Activated CD8-positive, alpha-beta memory T cell treated with anti-CD3 and anti-CD28 coated beads for 36 hours (primary cell): ENCODE measurements at regions not wholly inside any gene's neighbourhood (a gene's known extent, or its start where the extent isn't known, plus 50 kb on each side); places are given as distances from the start of the nearest gene placed in this dataset.

Experiments used
- CTCF ChIA-PET: fragments of 350-600 bp; sonication (Branson Sonifier 250); formaldehyde crosslinking; loops from one replicate; lab custom pipeline; 2021; ENCODE audit warnings: antibody characterized with exemption; lab: Charles Lee
- POLR2A ChIA-PET: fragments of 350-600 bp; sonication (Branson Sonifier 250); formaldehyde crosslinking; loops from one replicate; lab custom pipeline; 2021; ENCODE audit warnings: antibody characterized with exemption; lab: Charles Lee

DNA sequence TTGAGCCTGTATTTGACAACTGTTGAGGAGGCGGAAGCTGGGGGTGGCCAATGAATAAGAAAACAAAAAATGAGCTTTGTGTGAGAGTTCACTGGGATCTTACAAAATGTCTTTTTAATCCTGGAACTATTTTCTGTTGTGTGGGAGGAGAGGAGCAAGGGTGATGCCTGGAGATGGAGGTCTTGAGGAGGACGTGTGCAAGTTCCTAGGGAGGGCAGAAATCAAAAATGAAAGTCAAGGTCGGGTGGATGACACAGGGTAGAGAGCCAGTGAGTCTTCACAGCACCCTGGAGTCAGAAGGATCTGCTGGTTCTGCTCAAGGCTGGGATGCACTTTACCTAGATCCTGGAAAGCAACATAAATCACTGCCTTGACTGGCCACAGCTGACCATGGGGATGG is 180.3 kb upstream of the PKDCC start:
- CTCF ChIA-PET: interaction anchor here (0.9 to 7.2 kb wide), 3 partner anchors 27 to 220 kb away, joined by 3 to 102 read pairs (median 7); no protein-coding TSS in a partner anchor
- POLR2A ChIA-PET: no interaction called here

- POLR2A ChIA-PET: no interaction called here
- CTCF ChIA-PET: interaction anchor here (0.6 to 7.2 kb wide), 15 partner anchors 9 to 338 kb away, joined by 3 to 102 read pairs (median 5); no protein-coding TSS in a partner anchor
Measured at GRCh38 chr2:41869542-41870264, 178.1 kb upstream of the PKDCC start.

DNA sequence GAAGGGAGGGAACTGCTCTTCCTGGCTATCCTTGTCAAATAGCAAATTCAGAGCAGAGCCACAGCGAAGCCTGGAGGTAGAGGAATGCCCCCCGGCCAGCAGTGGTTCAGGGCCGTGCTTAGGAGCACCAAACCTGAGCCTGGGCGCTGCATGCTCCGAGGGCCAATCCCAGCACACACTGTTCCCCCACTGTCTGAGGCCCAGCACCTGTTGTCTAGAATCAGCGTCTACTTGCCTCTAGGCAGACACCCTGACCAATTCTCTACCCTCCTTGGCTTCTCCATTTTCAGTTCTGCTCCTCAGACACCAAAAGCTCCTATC is 177.6 kb upstream of the PKDCC start:
- CTCF ChIA-PET: interaction anchor here (0.6 to 7.2 kb wide), 13 partner anchors 9 to 225 kb away, joined by 3 to 102 read pairs (median 5); no protein-coding TSS in a partner anchor
- POLR2A ChIA-PET: no interaction called here

DNA sequence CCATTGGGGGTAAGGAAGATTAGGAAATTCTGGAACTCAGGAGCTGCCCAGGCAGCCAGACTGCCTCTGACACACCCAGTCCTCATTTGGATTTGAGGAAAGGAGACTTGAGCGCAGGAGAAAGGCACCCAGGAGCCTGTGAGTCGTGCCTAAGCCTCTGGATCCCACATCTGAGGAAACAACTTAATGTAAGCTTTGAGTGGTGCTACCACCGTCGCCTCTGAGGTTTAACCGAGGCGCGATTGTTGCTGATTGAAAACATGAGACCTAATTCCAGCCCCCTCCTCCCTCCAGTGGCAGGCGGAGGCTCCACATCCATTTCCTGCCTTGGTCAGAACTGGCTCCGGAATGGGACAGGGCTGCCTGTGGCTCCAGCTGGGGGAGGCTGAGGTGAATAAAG is 176.7 kb upstream of the PKDCC start:
- CTCF ChIA-PET: interaction anchor here (0.7 to 7.2 kb wide), 7 partner anchors 10 to 312 kb away, joined by 3 to 102 read pairs (median 5); no protein-coding TSS in a partner anchor

DNA sequence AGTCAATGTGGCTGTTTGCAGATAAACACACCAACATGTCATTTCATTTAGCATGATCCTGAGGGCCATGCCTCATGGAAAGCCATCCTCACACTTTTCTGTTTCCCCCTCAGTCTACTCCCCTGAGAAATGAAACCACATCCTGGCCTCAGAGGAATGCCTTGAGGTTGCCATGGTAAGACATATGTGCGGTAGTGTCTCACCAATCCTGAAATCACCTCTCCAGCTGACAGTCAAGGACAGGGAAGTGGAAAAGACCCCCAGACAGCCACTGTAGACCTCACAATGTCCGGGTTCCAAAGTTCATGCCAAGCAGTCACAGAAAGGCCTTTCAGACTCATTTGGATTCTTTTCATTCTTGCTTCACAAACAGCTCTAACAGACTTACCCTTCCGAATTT is 175.2 kb upstream of the PKDCC start:
- POLR2A ChIA-PET: no interaction called here
- CTCF ChIA-PET: interaction anchor here (1.0 to 7.2 kb wide), 3 partner anchors 32 to 219 kb away, joined by 3 to 102 read pairs (median 6); no protein-coding TSS in a partner anchor

More for the DNA sequence above, 176.7 kb upstream of the PKDCC start:
- POLR2A ChIA-PET: no interaction called here

DNA sequence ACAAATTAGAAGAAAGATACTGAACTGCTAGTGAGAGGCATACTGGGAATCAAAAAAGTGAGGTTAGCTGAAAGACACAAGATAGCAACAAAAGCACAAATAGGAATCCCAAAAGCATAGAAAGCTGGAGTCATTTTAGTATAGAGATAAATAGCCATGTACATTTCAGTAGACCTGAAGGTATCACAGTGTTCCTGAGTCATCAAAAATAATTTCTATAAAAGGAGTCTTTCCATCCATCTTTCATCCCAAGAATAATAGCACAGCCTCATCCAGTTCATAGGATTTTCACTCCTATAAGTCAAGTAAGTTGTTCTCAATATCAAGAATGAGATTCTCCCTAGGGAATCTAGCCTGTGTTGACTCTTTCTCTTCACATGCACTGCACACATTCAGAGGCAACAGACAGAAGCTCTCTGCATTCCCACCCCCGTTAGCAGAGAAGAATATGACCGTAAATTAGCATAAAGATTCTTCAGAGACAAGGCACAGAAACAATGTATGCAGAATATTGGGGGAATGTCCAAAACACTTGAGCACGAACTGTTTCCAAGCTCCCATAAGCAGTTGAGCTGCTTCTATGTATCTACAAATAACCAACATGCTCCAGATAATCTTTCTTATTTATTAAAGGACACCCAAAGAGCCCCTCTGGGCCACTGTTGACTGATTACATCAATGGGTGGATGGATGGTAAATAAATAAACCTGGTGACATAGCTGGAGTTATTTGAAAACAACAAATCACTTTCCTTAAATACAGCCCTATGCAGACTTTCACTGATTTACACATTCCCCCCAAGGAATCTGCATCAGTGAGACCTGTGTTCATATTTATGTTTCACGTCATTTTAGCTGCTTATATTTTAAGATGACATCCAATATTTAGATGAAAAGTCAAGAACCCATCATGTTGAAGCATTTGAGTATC is 174.5 kb upstream of the PKDCC start:
- POLR2A ChIA-PET: no interaction called here

DNA sequence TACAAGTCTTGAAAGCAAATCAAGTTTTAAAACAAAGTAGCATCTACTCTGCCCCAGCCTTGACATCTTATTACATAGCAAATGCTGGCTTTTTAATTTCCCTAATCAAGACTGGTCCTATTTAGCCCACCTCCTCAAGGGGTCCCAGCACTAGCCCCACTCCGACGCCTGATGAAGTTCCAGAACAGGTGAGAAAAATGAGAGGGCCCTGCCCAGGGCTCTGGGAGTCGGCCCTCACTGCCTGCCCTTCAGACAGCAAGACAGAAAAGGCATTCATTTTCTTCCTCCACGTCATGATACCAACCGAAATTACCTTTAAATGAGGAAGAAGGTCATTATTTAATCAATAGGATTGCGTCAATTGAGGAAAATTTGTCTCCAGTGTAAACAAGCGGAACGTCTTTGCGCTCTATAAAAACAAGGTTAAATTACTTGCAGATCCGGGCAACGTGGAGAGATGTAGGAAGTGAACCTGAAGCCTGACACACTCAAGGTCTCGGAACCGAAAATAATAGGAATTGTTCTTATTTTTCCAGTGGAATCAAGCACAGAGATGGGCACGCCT is 170.6 kb upstream of the PKDCC start:
- POLR2A ChIA-PET: no interaction called here

More for the DNA sequence above, 174.5 kb upstream of the PKDCC start:
- CTCF ChIA-PET: interaction anchor here (1.7 to 7.2 kb wide), 2 partner anchors 33 to 214 kb away, joined by 6 to 102 read pairs; no protein-coding TSS in a partner anchor

DNA sequence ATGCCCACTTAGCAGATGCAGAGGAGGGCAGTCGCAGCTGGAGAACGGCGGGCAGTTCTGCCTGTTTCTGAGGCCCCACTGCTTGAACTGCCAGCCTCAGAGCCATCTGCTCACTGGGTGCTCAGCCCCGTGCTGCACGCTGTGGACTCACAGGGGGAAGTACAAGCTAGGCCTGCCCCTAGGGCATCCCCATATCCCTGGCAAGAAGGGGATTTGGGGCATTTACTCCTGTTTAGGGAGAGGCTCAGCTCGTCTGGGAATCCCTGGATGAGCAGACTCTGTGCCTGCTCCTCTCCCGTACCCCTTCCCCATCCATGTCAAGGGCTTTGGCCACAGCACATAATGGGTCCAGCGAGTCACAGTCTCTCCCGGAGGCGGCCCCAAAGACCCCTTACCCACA is 169.8 kb upstream of the PKDCC start:
- ChIA-PET POLR2A (no interaction called here), CTCF (interaction anchor here (0.6 kb wide), 1 partner anchor 469 kb away, joined by 3 read pairs; no protein-coding TSS in a partner anchor)

More for the DNA sequence above, 170.6 kb upstream of the PKDCC start:
- CTCF ChIA-PET: no interaction called here

GRCh38 chr2:41878716-41879234 is 169.0 kb upstream of the PKDCC start:
- ChIA-PET CTCF (interaction anchor here (0.8 to 1.2 kb wide), 2 partner anchors 9 to 210 kb away, joined by 3 to 5 read pairs; no protein-coding TSS in a partner anchor), POLR2A (no interaction called here)

DNA sequence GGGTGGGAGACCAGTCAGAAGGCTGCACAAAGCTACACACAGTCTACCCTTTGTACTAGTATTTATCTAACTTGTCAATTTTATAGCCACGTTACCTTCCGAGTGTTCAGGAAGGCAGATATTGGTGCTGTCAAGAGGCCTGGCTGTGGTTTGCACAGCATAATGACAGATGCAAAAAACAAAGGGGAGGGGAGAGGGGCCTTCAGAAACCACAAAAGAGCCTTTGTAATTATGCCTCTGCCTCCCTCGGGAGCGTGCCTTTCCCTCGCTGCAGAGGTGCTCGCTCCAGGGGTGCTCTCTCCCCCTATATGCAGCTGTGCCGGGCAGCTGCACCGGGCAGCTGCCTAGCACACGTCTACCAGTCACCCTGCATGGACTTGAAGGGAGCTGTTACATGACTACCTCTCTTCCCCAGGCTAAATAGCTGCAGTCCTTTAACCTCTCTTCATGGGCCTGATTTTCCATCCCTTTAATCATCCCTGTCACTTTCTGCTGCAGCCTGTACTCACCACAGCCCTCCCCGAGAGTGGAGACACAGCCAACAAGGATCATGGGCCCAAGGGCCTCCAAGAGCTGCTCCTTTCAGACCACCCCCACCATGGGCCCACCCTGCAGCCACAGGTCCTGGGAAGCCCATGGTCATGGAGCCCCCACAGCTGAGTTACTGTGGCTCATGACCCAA is 168.4 kb upstream of the PKDCC start:
- CTCF ChIA-PET: interaction anchor here (0.8 to 3.0 kb wide), 3 partner anchors 9 to 210 kb away, joined by 3 to 9 read pairs (median 5); no protein-coding TSS in a partner anchor
- POLR2A ChIA-PET: no interaction called here

- ChIA-PET POLR2A (no interaction called here), CTCF (interaction anchor here (3.0 kb wide), 1 partner anchor 10 kb away, joined by 9 read pairs; no protein-coding TSS in a partner anchor)
Measured at GRCh38 chr2:41880561-41881243, 167.1 kb upstream of the PKDCC start.

- CTCF ChIA-PET: interaction anchor here (3.0 kb wide), 1 partner anchor 11 kb away, joined by 9 read pairs; no protein-coding TSS in a partner anchor
- POLR2A ChIA-PET: no interaction called here
Measured at GRCh38 chr2:41881249-41881648, 166.6 kb upstream of the PKDCC start.

- ChIA-PET POLR2A (no interaction called here), CTCF (no interaction called here)
Measured at GRCh38 chr2:41884718-41885117, 163.1 kb upstream of the PKDCC start.

DNA sequence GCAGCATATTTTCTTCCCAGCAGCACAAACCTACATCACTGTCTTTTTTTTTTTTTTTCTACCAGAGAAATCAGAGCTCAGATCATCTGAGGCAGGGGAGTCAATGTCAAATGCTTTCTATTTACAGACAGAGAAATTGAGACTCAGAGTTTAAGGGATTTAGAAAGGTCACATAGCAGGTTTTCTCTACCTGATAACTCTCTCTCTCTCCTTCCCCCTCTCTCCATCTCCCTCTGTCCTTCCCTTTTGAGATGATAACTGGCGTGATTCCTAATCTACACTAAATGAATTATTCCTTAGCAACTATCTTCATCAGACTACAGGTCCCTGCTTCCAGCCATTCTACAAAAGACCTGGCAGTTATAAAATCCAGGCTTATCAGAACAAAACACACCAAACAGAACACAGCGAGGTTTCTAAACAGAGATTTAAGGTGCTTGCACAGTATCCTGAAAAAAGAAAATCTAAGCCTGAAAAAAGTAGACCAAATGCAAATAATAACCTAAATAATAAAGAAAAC is 161.6 kb upstream of the PKDCC start:
- ChIA-PET CTCF (interaction anchor here (1.5 kb wide), 1 partner anchor 17 kb away, joined by 6 read pairs; no protein-coding TSS in a partner anchor), POLR2A (no interaction called here)

GRCh38 chr2:41886757-41887156 is 161.1 kb upstream of the PKDCC start:
- ChIA-PET CTCF (interaction anchor here (1.5 kb wide), 1 partner anchor 18 kb away, joined by 6 read pairs; no protein-coding TSS in a partner anchor), POLR2A (no interaction called here)

GRCh38 chr2:41890341-41890740 is 157.5 kb upstream of the PKDCC start:
- CTCF ChIA-PET: no interaction called here
- POLR2A ChIA-PET: no interaction called here

- ChIA-PET POLR2A (no interaction called here), CTCF (no interaction called here)
Measured at GRCh38 chr2:41892476-41892875, 155.3 kb upstream of the PKDCC start.
